H9 (cell line): ENCODE measurements at regions not wholly inside any gene's neighbourhood (a gene's known extent, or its start where the extent isn't known, plus 50 kb on each side); places are given as distances from the start of the nearest gene placed in this dataset.

Experiments used
- DNase-seq: peaks from one replicate; pipeline ENCODE4 v3.0.0-alpha.2; 2017
- H2AFZ ChIP-seq: one replicate; pipeline ENCODE4 v1.6.1; 2013; ENCODE audit warnings: mild to moderate bottlenecking, low read length, control low read depth, moderate library complexity
- H2AK5ac ChIP-seq: 2 replicates; pipeline ENCODE4 v1.6.1; 2013; ENCODE audit warnings: low read length, control low read depth, mixed read lengths; ENCODE audit not compliant: insufficient read length
- H2BK120ac ChIP-seq: one replicate; pipeline ENCODE4 v1.6.1; 2013; ENCODE audit warnings: low read depth, mild to moderate bottlenecking, low read length, control low read depth, inconsistent platforms; ENCODE audit not compliant: poor library complexity, severe bottlenecking
- H2BK12ac ChIP-seq: 2 replicates; pipeline ENCODE4 v1.6.1; 2013; ENCODE audit warnings: low read length, control low read depth, mixed read lengths, low read depth; ENCODE audit not compliant: insufficient read length
- H2BK15ac ChIP-seq: 2 replicates; pipeline ENCODE4 v1.6.1; 2013; ENCODE audit warnings: low read depth, low read length, control low read depth
- H2BK20ac ChIP-seq: one replicate; pipeline ENCODE4 v1.6.1; 2013; ENCODE audit warnings: low read depth, mild to moderate bottlenecking, low read length, control low read depth, inconsistent platforms; ENCODE audit not compliant: poor library complexity, severe bottlenecking
- H2BK5ac ChIP-seq: 2 replicates; pipeline ENCODE4 v1.6.1; 2013; ENCODE audit warnings: low read length, control low read depth, mixed read lengths; ENCODE audit not compliant: insufficient read length
- H3K14ac ChIP-seq: 2 replicates; pipeline ENCODE4 v1.6.1; 2013; ENCODE audit warnings: low read length, control low read depth; ENCODE audit not compliant: insufficient read depth
- H3K18ac ChIP-seq: 2 replicates; pipeline ENCODE4 v1.6.1; 2013; ENCODE audit warnings: low read depth, mild to moderate bottlenecking, mixed read lengths, low read length, control low read depth; ENCODE audit not compliant: insufficient read length
- H3K23ac ChIP-seq: 2 replicates; pipeline ENCODE4 v1.6.1; 2013; ENCODE audit warnings: low read length, control low read depth, mixed read lengths, low read depth; ENCODE audit not compliant: insufficient read length
- H3K23me2 ChIP-seq: 2 replicates; pipeline ENCODE4 v1.6.1; 2013; ENCODE audit warnings: low read depth, mild to moderate bottlenecking, mixed read lengths, low read length, control low read depth; ENCODE audit not compliant: insufficient read length, poor library complexity, severe bottlenecking
- H3K27ac ChIP-seq: 2 replicates; pipeline ENCODE4 v1.5.1; 2013; ENCODE audit warnings: low read length, control low read depth, mixed read lengths, low read depth; ENCODE audit not compliant: insufficient read length
- H3K27me3 ChIP-seq: 2 replicates; pipeline ENCODE4 v1.6.1; 2013; ENCODE audit warnings: low read length, control low read depth, inconsistent platforms; ENCODE audit not compliant: insufficient read depth
- H3K4ac ChIP-seq: 2 replicates; pipeline ENCODE4 v1.6.1; 2013; ENCODE audit warnings: low read depth, mild to moderate bottlenecking, control low read depth, inconsistent platforms, low read length, moderate library complexity
- H3K4me1 ChIP-seq: 2 replicates; pipeline ENCODE4 v1.6.1; 2013; ENCODE audit warnings: low read length, control low read depth, inconsistent platforms; ENCODE audit not compliant: insufficient read depth
- H3K4me2 ChIP-seq: 2 replicates; pipeline ENCODE4 v1.6.1; 2013; ENCODE audit warnings: low read length, control low read depth, mixed read lengths; ENCODE audit not compliant: insufficient read length, insufficient read depth
- H3K56ac ChIP-seq: 2 replicates; pipeline ENCODE4 v1.6.1; 2013; ENCODE audit warnings: low read depth, mild to moderate bottlenecking, mixed read lengths, low read length, control low read depth; ENCODE audit not compliant: insufficient read length
- H3K79me1 ChIP-seq: 2 replicates; pipeline ENCODE4 v1.6.1; 2013; ENCODE audit warnings: low read depth, mild to moderate bottlenecking, moderate library complexity, low read length, control low read depth, inconsistent platforms; ENCODE audit not compliant: insufficient read depth, poor library complexity, severe bottlenecking
- H3K79me2 ChIP-seq: 2 replicates; pipeline ENCODE4 v1.6.1; 2013; ENCODE audit warnings: low read length, control low read depth, inconsistent platforms; ENCODE audit not compliant: insufficient read depth
- H3K9ac ChIP-seq: 2 replicates; pipeline ENCODE4 v1.6.1; 2013; ENCODE audit warnings: low read length, control low read depth, mixed read lengths; ENCODE audit not compliant: insufficient read length; ENCODE audit errors: extremely low read depth
- H3K9me3 ChIP-seq: one replicate; pipeline ENCODE4 v1.6.1; 2013; ENCODE audit warnings: low read depth, low read length, inconsistent platforms; ENCODE audit not compliant: control insufficient read depth
- H3T11ph ChIP-seq: one replicate; pipeline ENCODE4 v1.6.1; 2013; ENCODE audit warnings: mild to moderate bottlenecking, low read length, control low read depth, inconsistent platforms
- H4K20me1 ChIP-seq: one replicate; pipeline ENCODE4 v1.6.1; 2013; ENCODE audit not compliant: control insufficient read depth, insufficient read length, insufficient read depth
- H4K5ac ChIP-seq: 2 replicates; pipeline ENCODE4 v1.6.1; 2013; ENCODE audit warnings: low read depth, mild to moderate bottlenecking, mixed read lengths, low read length, control low read depth; ENCODE audit not compliant: insufficient read length
- H4K8ac ChIP-seq: replicated peaks from 2 replicates; pipeline ENCODE4 v1.6.1; 2013; ENCODE audit warnings: low read length, control low read depth, mixed read lengths, low read depth; ENCODE audit not compliant: insufficient read length
- H4K91ac ChIP-seq: 2 replicates; pipeline ENCODE4 v1.6.1; 2013; ENCODE audit warnings: low read depth, mild to moderate bottlenecking, moderate library complexity, mixed read lengths, low read length, control low read depth; ENCODE audit not compliant: insufficient read length
- H3K27ac Mint-ChIP-seq, 3 experiments: 2 replicates in 2 of 3; 3 replicates in 1 of 3; pipeline ENCODE4 v1.8.0; 2020 to 2021; ENCODE audit warnings: mixed read lengths in 3 of 3, mild to moderate bottlenecking in 1 of 3, moderate library complexity in 1 of 3
- H3K27me3 Mint-ChIP-seq: 2 replicates; pipeline ENCODE4 v1.8.0; 2021; ENCODE audit warnings: low read depth, mild to moderate bottlenecking, moderate library complexity, mixed read lengths
- H3K36me3 Mint-ChIP-seq, 3 experiments: 2 replicates in 2 of 3; 3 replicates in 1 of 3; pipeline ENCODE4 v1.8.0; 2020 to 2021; ENCODE audit warnings: low read depth in 3 of 3, mixed read lengths in 3 of 3; ENCODE audit not compliant: insufficient read depth in 1 of 3
- H3K4me1 Mint-ChIP-seq, 2 experiments: 2 replicates each; pipeline ENCODE4 v1.8.0; 2020; ENCODE audit warnings: mixed read lengths in 2 of 2
- H3K4me3 Mint-ChIP-seq, 2 experiments: 2 replicates in 1 of 2; 3 replicates in 1 of 2; pipeline ENCODE4 v1.8.0; 2020 to 2021; ENCODE audit warnings: mild to moderate bottlenecking in 2 of 2, mixed read lengths in 2 of 2, moderate library complexity in 1 of 2
- H3K9me3 Mint-ChIP-seq, 2 experiments: 2 replicates in 1 of 2; 3 replicates in 1 of 2; pipeline ENCODE4 v1.8.0; 2020; ENCODE audit warnings: mild to moderate bottlenecking in 2 of 2, mixed read lengths in 2 of 2, moderate library complexity in 1 of 2
- CTCF ChIP-seq: fragments of 200-600 bp; sonication (generic); conservative IDR thresholded peaks from 3 replicates; pipeline ENCODE4 v1.8.0; 2021; ENCODE audit warnings: antibody characterized with exemption, mild to moderate bottlenecking
- WGBS: extraction: QIAGEN DNeasy Blood & Tissue Kit; methylation state at CpG from one replicate; pipeline ENCODE4 v1.1.7; 2013; ENCODE audit warnings: missing lambda C conversion rate, low lambda C conversion rate, mixed read lengths; ENCODE audit not compliant: insufficient read length; ENCODE audit errors: extremely low coverage; 5-methylcytosine and 5-hydroxymethylcytosine counted together

GRCh38 chr15:69724333-69724732 is 271.7 kb downstream of the RPLP1 start:
- Histone ChIP-seq H3K79me1 (no peaks in the 10 kb centered on the region), H3T11ph (no peak overlapping the region), H3K18ac (no peak overlapping the region), H3K14ac (no peak overlapping the region), H2BK5ac (no peak overlapping the region), H2BK120ac (no peak overlapping the region), H3K27ac (no peak overlapping the region), H3K4me2 (no peak overlapping the region), H3K4ac (no peak overlapping the region), H3K23ac (no peak overlapping the region), H2BK20ac (no peak overlapping the region), H3K23me2 (no peaks in the 10 kb centered on the region), H3K27me3 (no peaks in the 10 kb centered on the region), H2BK15ac (no peak overlapping the region), H3K9ac (no peak overlapping the region), H2BK12ac (no peak overlapping the region), H2AK5ac (no peak overlapping the region), H3K9me3 (no peaks in the 10 kb centered on the region), H4K5ac (no peak overlapping the region), H4K91ac (no peak overlapping the region), H2AFZ (no peak overlapping the region), H3K4me1 (peaks cover 3% of the 10 kb centered on the region; the same call in 1 of the 2 replicates), H4K20me1 (no peaks in the 10 kb centered on the region), H3K79me2 (no peaks in the 10 kb centered on the region), H4K8ac (no peak overlapping the region), H3K56ac (no peak overlapping the region)
- Mint-ChIP-seq H3K27me3 (peaks cover 14% of the 10 kb centered on the region), H3K27ac (no peak overlapping the region), H3K36me3 (no peaks in the 10 kb centered on the region), H3K4me1 (peaks cover 29 to 43% of the 10 kb centered on the region in 2 experiments), H3K4me3 (no peak overlapping the region), H3K9me3 (no peaks in the 10 kb centered on the region)
- no CpG with 5 or more reads among the region's 3 CpGs for WGBS
- DNase-seq: no peak
- TF ChIP-seq CTCF: no peak
